ENCODE measurements at regions not wholly inside any gene's neighbourhood (a gene's known extent, or its start where the extent isn't known, plus 50 kb on each side); places are given as distances from the start of the nearest gene placed in this dataset.

GRCh38 chr9:129467739-129468666 is 152.9 kb downstream of the C9orf50 start:
- TF ChIP-seq EZH2 (IDR thresholded peaks at IDR 0.05) (no peak), POLR2AphosphoS5 (IDR thresholded peaks at IDR 0.05; ENCODE audit: borderline replicate concordance, low read depth, low read length) (no peak)
